PC-3 (cell line): ENCODE measurements at regions not wholly inside any gene's neighbourhood (a gene's known extent, or its start where the extent isn't known, plus 50 kb on each side); places are given as distances from the start of the nearest gene placed in this dataset.

Experiments used
- CTCF ChIP-seq: fragments of 300-600 bp; sonication (generic); conservative IDR thresholded peaks from 2 replicates; pipeline ENCODE4 v1.5.1; 2017; ENCODE audit warnings: antibody characterized with exemption, low read depth, mild to moderate bottlenecking, low read length
- EZH2phosphoT487 ChIP-seq: fragments of 300-600 bp; sonication (generic); IDR thresholded peaks from 2 replicates; pipeline ENCODE4 v1.6.1; 2018; ENCODE audit warnings: mild to moderate bottlenecking, antibody characterized with exemption, low read length, borderline replicate concordance

- no peak for TF ChIP-seq CTCF
- TF ChIP-seq EZH2phosphoT487 = no peak
Measured at GRCh38 chr3:90062631-90063200, 955.3 kb downstream of the EPHA3 start.
